ENCODE measurements at regions not wholly inside any gene's neighbourhood (a gene's known extent, or its start where the extent isn't known, plus 50 kb on each side); places are given as distances from the start of the nearest gene placed in this dataset.

DNA sequence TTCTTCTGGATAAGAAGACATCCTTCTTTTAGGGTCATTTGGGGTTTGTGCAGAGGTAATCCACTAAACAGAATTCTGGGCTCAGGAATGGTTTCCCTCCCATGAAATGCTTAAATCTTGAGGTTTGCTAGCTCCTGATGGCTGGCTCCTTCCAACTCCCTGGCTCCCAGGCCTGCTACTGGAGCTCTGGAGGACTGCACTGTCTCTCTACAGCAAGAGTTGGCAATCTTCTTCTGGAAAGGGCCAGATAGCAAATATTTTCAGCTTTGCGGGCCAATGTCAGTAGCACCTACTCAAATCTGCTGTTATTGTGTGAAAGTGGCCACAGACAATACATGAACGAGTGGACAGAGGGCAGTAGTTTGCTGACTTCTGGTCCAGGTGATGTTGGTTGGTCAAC lies 174.2 kb upstream of the CTBP2 start:
- no peak for TF ChIP-seq POLR2A (IDR thresholded peaks at IDR 0.05; ENCODE audit: borderline replicate concordance, extremely low read depth, insufficient read depth, insufficient read length)
- TF ChIP-seq CBX3 (IDR thresholded peaks at IDR 0.05; ENCODE audit: low read depth) = no peak
- TF ChIP-seq, protein P1, sequence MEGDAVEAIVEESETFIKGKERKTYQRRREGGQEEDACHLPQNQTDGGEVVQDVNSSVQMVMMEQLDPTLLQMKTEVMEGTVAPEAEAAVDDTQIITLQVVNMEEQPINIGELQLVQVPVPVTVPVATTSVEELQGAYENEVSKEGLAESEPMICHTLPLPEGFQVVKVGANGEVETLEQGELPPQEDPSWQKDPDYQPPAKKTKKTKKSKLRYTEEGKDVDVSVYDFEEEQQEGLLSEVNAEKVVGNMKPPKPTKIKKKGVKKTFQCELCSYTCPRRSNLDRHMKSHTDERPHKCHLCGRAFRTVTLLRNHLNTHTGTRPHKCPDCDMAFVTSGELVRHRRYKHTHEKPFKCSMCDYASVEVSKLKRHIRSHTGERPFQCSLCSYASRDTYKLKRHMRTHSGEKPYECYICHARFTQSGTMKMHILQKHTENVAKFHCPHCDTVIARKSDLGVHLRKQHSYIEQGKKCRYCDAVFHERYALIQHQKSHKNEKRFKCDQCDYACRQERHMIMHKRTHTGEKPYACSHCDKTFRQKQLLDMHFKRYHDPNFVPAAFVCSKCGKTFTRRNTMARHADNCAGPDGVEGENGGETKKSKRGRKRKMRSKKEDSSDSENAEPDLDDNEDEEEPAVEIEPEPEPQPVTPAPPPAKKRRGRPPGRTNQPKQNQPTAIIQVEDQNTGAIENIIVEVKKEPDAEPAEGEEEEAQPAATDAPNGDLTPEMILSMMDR (IDR thresholded peaks at IDR 0.05 in 2 of 3, conservative IDR thresholded peaks at IDR 0.05 in 1 of 3; ENCODE audit: borderline replicate concordance in 1 of 3, insufficient read depth in 1 of 3, low read depth in 2 of 3, low read length in 2 of 3) = no peak
- TF ChIP-seq SRF (IDR thresholded peaks at IDR 0.05; ENCODE audit: low read depth) = no peak
- no peak for TF ChIP-seq POLR2AphosphoS5 (IDR thresholded peaks at IDR 0.05; ENCODE audit: low read depth, low read length)
- no peak for TF ChIP-seq ATF3 (IDR thresholded peaks at IDR 0.05)
- no peak for TF ChIP-seq ZFX (IDR thresholded peaks at IDR 0.05)
- TF ChIP-seq, protein P2, sequence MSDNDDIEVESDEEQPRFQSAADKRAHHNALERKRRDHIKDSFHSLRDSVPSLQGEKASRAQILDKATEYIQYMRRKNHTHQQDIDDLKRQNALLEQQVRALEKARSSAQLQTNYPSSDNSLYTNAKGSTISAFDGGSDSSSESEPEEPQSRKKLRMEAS (IDR thresholded peaks at IDR 0.05) = no peak
- TF ChIP-seq RAD21 (IDR thresholded peaks at IDR 0.05; ENCODE audit: low read depth) = no peak
- no peak for TF ChIP-seq SIN3A (IDR thresholded peaks at IDR 0.05; ENCODE audit: low read depth)
- TF ChIP-seq EZH2 (IDR thresholded peaks at IDR 0.05) = no peak
- no peak for TF ChIP-seq EZH2phosphoT487 (IDR thresholded peaks at IDR 0.05; ENCODE audit: borderline replicate concordance)
- TF ChIP-seq, protein P3, sequence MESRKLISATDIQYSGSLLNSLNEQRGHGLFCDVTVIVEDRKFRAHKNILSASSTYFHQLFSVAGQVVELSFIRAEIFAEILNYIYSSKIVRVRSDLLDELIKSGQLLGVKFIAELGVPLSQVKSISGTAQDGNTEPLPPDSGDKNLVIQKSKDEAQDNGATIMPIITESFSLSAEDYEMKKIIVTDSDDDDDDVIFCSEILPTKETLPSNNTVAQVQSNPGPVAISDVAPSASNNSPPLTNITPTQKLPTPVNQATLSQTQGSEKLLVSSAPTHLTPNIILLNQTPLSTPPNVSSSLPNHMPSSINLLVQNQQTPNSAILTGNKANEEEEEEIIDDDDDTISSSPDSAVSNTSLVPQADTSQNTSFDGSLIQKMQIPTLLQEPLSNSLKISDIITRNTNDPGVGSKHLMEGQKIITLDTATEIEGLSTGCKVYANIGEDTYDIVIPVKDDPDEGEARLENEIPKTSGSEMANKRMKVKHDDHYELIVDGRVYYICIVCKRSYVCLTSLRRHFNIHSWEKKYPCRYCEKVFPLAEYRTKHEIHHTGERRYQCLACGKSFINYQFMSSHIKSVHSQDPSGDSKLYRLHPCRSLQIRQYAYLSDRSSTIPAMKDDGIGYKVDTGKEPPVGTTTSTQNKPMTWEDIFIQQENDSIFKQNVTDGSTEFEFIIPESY (IDR thresholded peaks at IDR 0.05; ENCODE audit: extremely low read depth, insufficient replicate concordance, low read length) = no peak
- TF ChIP-seq EGR1 (IDR thresholded peaks at IDR 0.05; ENCODE audit: low read depth) = no peak

Measured in HCT116 (cell line).